HL-60 (cell line): ENCODE measurements at regions not wholly inside any gene's neighbourhood (a gene's known extent, or its start where the extent isn't known, plus 50 kb on each side); places are given as distances from the start of the nearest gene placed in this dataset.

ENCODE experiments used
- CTCF ChIP-seq: IDR thresholded peaks from one replicate; pipeline ENCODE4 v1.5.1; 2011; ENCODE audit warnings: low read length, control low read depth, inconsistent platforms; ENCODE audit not compliant: insufficient read depth
- GABPA ChIP-seq: IDR thresholded peaks from 2 replicates; pipeline ENCODE4 v1.6.1; 2012; ENCODE audit warnings: low read depth
- POLR2AphosphoS5 ChIP-seq: IDR thresholded peaks from 2 replicates; pipeline ENCODE4 v1.6.1; 2012; ENCODE audit warnings: low read depth
- REST ChIP-seq: IDR thresholded peaks from 2 replicates; pipeline ENCODE4 v1.6.1; 2012; ENCODE audit warnings: low read depth; ENCODE audit not compliant: insufficient replicate concordance
- SPI1 ChIP-seq: IDR thresholded peaks from 2 replicates; pipeline ENCODE4 v1.6.1; 2012; ENCODE audit warnings: low read depth, mild to moderate bottlenecking, borderline replicate concordance

- TF ChIP-seq CTCF (no peak), SPI1 (no peak), POLR2AphosphoS5 (no peak), GABPA (no peak), REST (no peak)
Observed at GRCh38 chr9:108376140-108376539, 479.6 kb downstream of the ACTL7B start.
